Germinal center (tissue), 1 donor: ENCODE measurements at regions not wholly inside any gene's neighbourhood (a gene's known extent, or its start where the extent isn't known, plus 50 kb on each side); places are given as distances from the start of the nearest gene placed in this dataset.
"Not testable (repeated sequence)": the region's sequence is repeated elsewhere in the genome, so short reads cannot be mapped to it uniquely, and the experiment has no call there.

Source experiments
- DNase-seq: peaks from one replicate; pipeline ENCODE4 v3.0.0; 2012; ENCODE audit warnings: mixed read lengths, low spot score

GRCh38 chr12:90687682-90688081, 267.3 kb downstream of the CCER1 start:
- DNase-seq, result not testable (repeated sequence)

- no peak for DNase-seq
These were observed 271.1 kb downstream of the CCER1 start for GRCh38 chr12:90683871-90684270.

GRCh38 chr12:90682398-90682797, 272.6 kb downstream of the CCER1 start:
- DNase-seq, result no peak

- DNase-seq, result no peak
These were observed 275.3 kb downstream of the CCER1 start for GRCh38 chr12:90679674-90680073.

GRCh38 chr12:90677552-90677951, 277.4 kb downstream of the CCER1 start:
- DNase-seq, result no peak

- no peak for DNase-seq
These were observed 277.9 kb downstream of the CCER1 start for GRCh38 chr12:90677055-90677454.

GRCh38 chr12:90675106-90675505, 279.9 kb downstream of the CCER1 start:
- DNase-seq, result no peak

- no peak for DNase-seq
These were observed 282.9 kb downstream of the CCER1 start for GRCh38 chr12:90672081-90672480.

GRCh38 chr12:90663949-90664348, 291.0 kb downstream of the CCER1 start:
- not testable (repeated sequence) for DNase-seq

- DNase-seq, result no peak
These were observed 295.9 kb downstream of the CCER1 start for GRCh38 chr12:90659060-90659459.

- no peak for DNase-seq
These were observed 301.9 kb downstream of the CCER1 start for GRCh38 chr12:90653040-90653439.

GRCh38 chr12:90652280-90652679, 302.7 kb downstream of the CCER1 start:
- no peak for DNase-seq

GRCh38 chr12:90645181-90645580, 309.8 kb downstream of the CCER1 start:
- DNase-seq, result no peak

- no peak for DNase-seq
These were observed 323.3 kb downstream of the CCER1 start for GRCh38 chr12:90631591-90632212.

GRCh38 chr12:90630006-90630405, 325.0 kb downstream of the CCER1 start:
- DNase-seq, result no peak

GRCh38 chr12:90628213-90628612, 326.8 kb downstream of the CCER1 start:
- DNase-seq, result no peak

GRCh38 chr12:90627180-90627896, 327.6 kb downstream of the CCER1 start:
- DNase-seq, result no peak

- DNase-seq, result no peak
These were observed 332.5 kb downstream of the CCER1 start for GRCh38 chr12:90622431-90622830.

- DNase-seq, result no peak
These were observed 333.0 kb downstream of the CCER1 start for GRCh38 chr12:90621927-90622326.

- DNase-seq, result no peak
These were observed 335.0 kb downstream of the CCER1 start for GRCh38 chr12:90619943-90620342.

GRCh38 chr12:90618586-90618985, 336.4 kb downstream of the CCER1 start:
- DNase-seq, result no peak

GRCh38 chr12:90611891-90612290, 343.1 kb downstream of the CCER1 start:
- DNase-seq, result no peak

- no peak for DNase-seq
These were observed 343.9 kb downstream of the CCER1 start for GRCh38 chr12:90611048-90611447.
